ENCODE measurements at regions not wholly inside any gene's neighbourhood (a gene's known extent, or its start where the extent isn't known, plus 50 kb on each side); places are given as distances from the start of the nearest gene placed in this dataset.

DNA sequence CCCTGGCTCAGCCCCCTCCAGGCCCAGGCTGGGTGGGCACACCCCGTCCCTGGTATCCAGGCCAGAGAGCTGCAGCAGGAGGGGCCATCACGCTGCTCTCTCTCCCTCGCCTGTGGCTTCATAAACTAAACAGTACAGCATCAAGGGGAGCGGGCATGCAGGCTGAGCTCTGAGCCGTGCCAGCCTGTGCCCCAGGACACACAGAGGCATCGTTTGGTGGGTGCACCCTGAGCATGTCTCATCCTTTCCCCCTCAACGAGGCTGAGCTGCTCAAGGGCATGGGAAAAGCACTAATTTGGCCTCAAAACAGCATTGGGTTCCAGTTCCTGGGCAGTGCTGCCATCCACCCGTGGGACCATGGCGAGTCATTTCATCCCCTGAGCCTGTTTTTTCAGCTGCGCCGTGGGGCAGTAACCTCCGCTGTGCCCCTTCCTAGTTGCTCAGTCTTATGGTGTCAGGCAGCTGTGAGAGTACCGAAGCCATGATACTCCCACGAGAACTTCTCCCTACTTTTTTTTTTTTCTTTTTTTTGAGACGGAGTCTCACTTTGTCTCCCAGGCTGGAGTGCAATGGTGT is 79.6 kb downstream of the CPN2 start:
- TF ChIP-seq, protein P1, sequence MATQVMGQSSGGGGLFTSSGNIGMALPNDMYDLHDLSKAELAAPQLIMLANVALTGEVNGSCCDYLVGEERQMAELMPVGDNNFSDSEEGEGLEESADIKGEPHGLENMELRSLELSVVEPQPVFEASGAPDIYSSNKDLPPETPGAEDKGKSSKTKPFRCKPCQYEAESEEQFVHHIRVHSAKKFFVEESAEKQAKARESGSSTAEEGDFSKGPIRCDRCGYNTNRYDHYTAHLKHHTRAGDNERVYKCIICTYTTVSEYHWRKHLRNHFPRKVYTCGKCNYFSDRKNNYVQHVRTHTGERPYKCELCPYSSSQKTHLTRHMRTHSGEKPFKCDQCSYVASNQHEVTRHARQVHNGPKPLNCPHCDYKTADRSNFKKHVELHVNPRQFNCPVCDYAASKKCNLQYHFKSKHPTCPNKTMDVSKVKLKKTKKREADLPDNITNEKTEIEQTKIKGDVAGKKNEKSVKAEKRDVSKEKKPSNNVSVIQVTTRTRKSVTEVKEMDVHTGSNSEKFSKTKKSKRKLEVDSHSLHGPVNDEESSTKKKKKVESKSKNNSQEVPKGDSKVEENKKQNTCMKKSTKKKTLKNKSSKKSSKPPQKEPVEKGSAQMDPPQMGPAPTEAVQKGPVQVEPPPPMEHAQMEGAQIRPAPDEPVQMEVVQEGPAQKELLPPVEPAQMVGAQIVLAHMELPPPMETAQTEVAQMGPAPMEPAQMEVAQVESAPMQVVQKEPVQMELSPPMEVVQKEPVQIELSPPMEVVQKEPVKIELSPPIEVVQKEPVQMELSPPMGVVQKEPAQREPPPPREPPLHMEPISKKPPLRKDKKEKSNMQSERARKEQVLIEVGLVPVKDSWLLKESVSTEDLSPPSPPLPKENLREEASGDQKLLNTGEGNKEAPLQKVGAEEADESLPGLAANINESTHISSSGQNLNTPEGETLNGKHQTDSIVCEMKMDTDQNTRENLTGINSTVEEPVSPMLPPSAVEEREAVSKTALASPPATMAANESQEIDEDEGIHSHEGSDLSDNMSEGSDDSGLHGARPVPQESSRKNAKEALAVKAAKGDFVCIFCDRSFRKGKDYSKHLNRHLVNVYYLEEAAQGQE (IDR thresholded peaks at IDR 0.05; ENCODE audit: borderline replicate concordance) = no peak
- no peak for TF ChIP-seq EZH2 (IDR thresholded peaks at IDR 0.05; ENCODE audit: borderline replicate concordance, insufficient read depth, low read length, poor library complexity, severe bottlenecking)

All from neural cell (in vitro differentiated cells).